DND-41 (cell line): ENCODE measurements at regions not wholly inside any gene's neighbourhood (a gene's known extent, or its start where the extent isn't known, plus 50 kb on each side); places are given as distances from the start of the nearest gene placed in this dataset.

Source experiments
- CTCF ChIP-seq: IDR thresholded peaks from 2 replicates; pipeline ENCODE4 v1.5.1; 2012; ENCODE audit warnings: borderline replicate concordance, low read length, moderate library complexity, mild to moderate bottlenecking; ENCODE audit not compliant: poor library complexity, severe bottlenecking; ENCODE audit errors: extremely low read depth
- EZH2 ChIP-seq: IDR thresholded peaks from 3 replicates; pipeline ENCODE4 v1.6.1; 2012; ENCODE audit warnings: borderline replicate concordance, low read depth, mild to moderate bottlenecking, moderate library complexity, low read length, inconsistent platforms; ENCODE audit not compliant: severe bottlenecking

GRCh38 chr22:25364281-25364680 is 144.8 kb downstream of the CRYBB2 start:
- TF ChIP-seq CTCF: no peak
- no peak for TF ChIP-seq EZH2
